ENCODE measurements at regions not wholly inside any gene's neighbourhood (a gene's known extent, or its start where the extent isn't known, plus 50 kb on each side); places are given as distances from the start of the nearest gene placed in this dataset.

GRCh38 chr10:129405389-129405788, 61.7 kb upstream of the MGMT start:
- ChIA-PET POLR2A (no interaction called here), CTCF (no interaction called here)
- DNase-seq (ENCODE audit: low read depth, low spot score), result no peak

GRCh38 chr10:129410688-129411392, 56.2 kb upstream of the MGMT start:
- Histone ChIP-seq H3K9me3 (ENCODE audit: control insufficient read depth, insufficient read depth, low read length) (peaks cover 2% of the 10 kb centered on the region), H3K27ac (ENCODE audit: low read depth, low read length) (no peak overlapping the region), H3K4me3 (ENCODE audit: low read depth, low read length) (no peak overlapping the region), H3K27me3 (ENCODE audit: control insufficient read depth, insufficient read depth, low read length) (no peaks in the 10 kb centered on the region)
- CTCF ChIA-PET, result no interaction called here
- no peak for DNase-seq (ENCODE audit: low read depth, low spot score)
- no peak for TF ChIP-seq CTCF (IDR thresholded peaks at IDR 0.05; ENCODE audit: low read depth, low read length)
- POLR2A ChIA-PET, result no interaction called here

More at GRCh38 chr10:129405389-129405788, 61.7 kb upstream of the MGMT start:
- peaks cover 23% of the 10 kb centered on the region for H3K9me3 ChIP-seq (ENCODE audit: control insufficient read depth, insufficient read depth, low read length)
- no peak overlapping the region for H3K4me3 ChIP-seq (ENCODE audit: low read depth, low read length)
- no peak for TF ChIP-seq CTCF (IDR thresholded peaks at IDR 0.05; ENCODE audit: low read depth, low read length)
- H3K27me3 ChIP-seq (ENCODE audit: control insufficient read depth, insufficient read depth, low read length), result no peaks in the 10 kb centered on the region
- no peak overlapping the region for H3K27ac ChIP-seq (ENCODE audit: low read depth, low read length)

- CTCF ChIA-PET, result no interaction called here
Observed at GRCh38 chr10:129411393-129411705, 55.7 kb upstream of the MGMT start.

GRCh38 chr10:129411772-129412171, 55.3 kb upstream of the MGMT start:
- no peak overlapping the region for H3K27ac ChIP-seq (ENCODE audit: low read depth, low read length)
- no peak for DNase-seq (ENCODE audit: low read depth, low spot score)
- H3K4me3 ChIP-seq (ENCODE audit: low read depth, low read length), result no peak overlapping the region
- H3K9me3 ChIP-seq (ENCODE audit: control insufficient read depth, insufficient read depth, low read length), result peaks cover 3% of the 10 kb centered on the region
- no peak for TF ChIP-seq CTCF (IDR thresholded peaks at IDR 0.05; ENCODE audit: low read depth, low read length)
- no peaks in the 10 kb centered on the region for H3K27me3 ChIP-seq (ENCODE audit: control insufficient read depth, insufficient read depth, low read length)
- ChIA-PET POLR2A (no interaction called here), CTCF (no interaction called here)

More at GRCh38 chr10:129411393-129411705, 55.7 kb upstream of the MGMT start:
- Histone ChIP-seq H3K27ac (ENCODE audit: low read depth, low read length) (no peak overlapping the region), H3K27me3 (ENCODE audit: control insufficient read depth, insufficient read depth, low read length) (no peaks in the 10 kb centered on the region), H3K4me3 (ENCODE audit: low read depth, low read length) (no peak overlapping the region), H3K9me3 (ENCODE audit: control insufficient read depth, insufficient read depth, low read length) (peaks cover 3% of the 10 kb centered on the region)
- TF ChIP-seq CTCF (IDR thresholded peaks at IDR 0.05; ENCODE audit: low read depth, low read length), result no peak
- DNase-seq (ENCODE audit: low read depth, low spot score), result no peak
- POLR2A ChIA-PET, result no interaction called here

- peaks cover 3% of the 10 kb centered on the region for H3K9me3 ChIP-seq (ENCODE audit: control insufficient read depth, insufficient read depth, low read length)
- POLR2A ChIA-PET, result no interaction called here
- no peak for DNase-seq (ENCODE audit: low read depth, low spot score)
- CTCF ChIA-PET, result no interaction called here
- no peak overlapping the region for H3K4me3 ChIP-seq (ENCODE audit: low read depth, low read length)
- no peak for TF ChIP-seq CTCF (IDR thresholded peaks at IDR 0.05; ENCODE audit: low read depth, low read length)
- no peak overlapping the region for H3K27ac ChIP-seq (ENCODE audit: low read depth, low read length)
- H3K27me3 ChIP-seq (ENCODE audit: control insufficient read depth, insufficient read depth, low read length), result no peaks in the 10 kb centered on the region
Observed at GRCh38 chr10:129413024-129413423, 54.0 kb upstream of the MGMT start.
